ENCODE measurements at regions not wholly inside any gene's neighbourhood (a gene's known extent, or its start where the extent isn't known, plus 50 kb on each side); places are given as distances from the start of the nearest gene placed in this dataset.

- Histone ChIP-seq H3K4me2 (ENCODE audit: low read length) (no peak overlapping the region), H3K4me1 (ENCODE audit: low read length) (peaks cover 9% of the 10 kb centered on the region), H2AFZ (ENCODE audit: low read depth, low read length) (no peak overlapping the region), H3K9ac (ENCODE audit: low read length) (no peak overlapping the region), H3K79me2 (ENCODE audit: low read length) (no peaks in the 10 kb centered on the region), H3K4me3 (ENCODE audit: low read length) (no peak overlapping the region), H3K36me3 (replicated peaks; ENCODE audit: low read depth, low read length) (no peaks in the 10 kb centered on the region), H4K20me1 (ENCODE audit: insufficient read depth, low read length) (no peaks in the 10 kb centered on the region), H3K9me3 (ENCODE audit: insufficient read depth, low read length) (no peaks in the 10 kb centered on the region), H3K27me3 (ENCODE audit: low read depth, low read length) (no peaks in the 10 kb centered on the region), H3K27ac (ENCODE audit: low read length) (no peak overlapping the region)
- TF ChIP-seq EZH2phosphoT487 (IDR thresholded peaks at IDR 0.05; ENCODE audit: low read depth) (no peak), CTCF (IDR thresholded peaks at IDR 0.05; ENCODE audit: low read depth, low read length) (no peak)
These were observed 56.8 kb upstream of the PLS3 start for GRCh38 chrX:115504167-115504566.
